Suppressor macrophage treated with lipopolysaccharide for 4 hours (primary cell): ENCODE measurements at regions not wholly inside any gene's neighbourhood (a gene's known extent, or its start where the extent isn't known, plus 50 kb on each side); places are given as distances from the start of the nearest gene placed in this dataset.
"Not testable (repeated sequence)": the region's sequence is repeated elsewhere in the genome, so short reads cannot be mapped to it uniquely, and the experiment has no call there.

Experiments
- DNase-seq: peaks from one replicate; pipeline ENCODE4 v3.0.0-alpha.2; 2020

- no peak for DNase-seq
Observed at GRCh38 chr3:87867001-87867400, 191.8 kb downstream of the CGGBP1 start.

- peak; percentile 12 for DNase-seq
Observed at GRCh38 chr3:87856126-87856525, 202.7 kb downstream of the CGGBP1 start.

- peak; percentile 3 for DNase-seq
Observed at GRCh38 chr3:87855616-87856015, 203.2 kb downstream of the CGGBP1 start.

GRCh38 chr3:87855211-87855610 is 203.6 kb downstream of the CGGBP1 start:
- no peak for DNase-seq

GRCh38 chr3:87848003-87848402 is 210.8 kb downstream of the CGGBP1 start:
- DNase-seq, result no peak

GRCh38 chr3:87837076-87837475 is 221.7 kb downstream of the CGGBP1 start:
- DNase-seq, result peak; percentile 26

GRCh38 chr3:87836026-87836425 is 222.8 kb downstream of the CGGBP1 start:
- no peak for DNase-seq

GRCh38 chr3:87835236-87835635 is 223.6 kb downstream of the CGGBP1 start:
- no peak for DNase-seq

- DNase-seq, result no peak
Observed at GRCh38 chr3:87834327-87834726, 224.5 kb downstream of the CGGBP1 start.

GRCh38 chr3:87833039-87833377 is 225.8 kb downstream of the CGGBP1 start:
- no peak for DNase-seq

GRCh38 chr3:87828046-87828445 is 230.8 kb downstream of the CGGBP1 start:
- peak; percentile 19 for DNase-seq

- no peak for DNase-seq
Observed at GRCh38 chr3:87822563-87822962, 236.2 kb downstream of the CGGBP1 start.

- not testable (repeated sequence) for DNase-seq
Observed at GRCh38 chr3:87813503-87813902, 245.3 kb downstream of the CGGBP1 start.

GRCh38 chr3:87811953-87812352 is 246.9 kb downstream of the CGGBP1 start:
- no peak for DNase-seq

GRCh38 chr3:87810452-87811016 is 248.3 kb downstream of the CGGBP1 start:
- DNase-seq, result no peak

GRCh38 chr3:87805670-87806069 is 253.1 kb downstream of the CGGBP1 start:
- no peak for DNase-seq

- no peak for DNase-seq
Observed at GRCh38 chr3:87801409-87801808, 257.4 kb downstream of the CGGBP1 start.

GRCh38 chr3:87800516-87800915 is 258.3 kb downstream of the CGGBP1 start:
- DNase-seq, result no peak

GRCh38 chr3:87798567-87798947 is 260.2 kb downstream of the CGGBP1 start:
- no peak for DNase-seq

- DNase-seq, result no peak
Observed at GRCh38 chr3:87797872-87798566, 260.8 kb downstream of the CGGBP1 start.

- DNase-seq, result no peak
Observed at GRCh38 chr3:87796843-87797185, 262.0 kb downstream of the CGGBP1 start.

- no peak for DNase-seq
Observed at GRCh38 chr3:87796137-87796842, 262.5 kb downstream of the CGGBP1 start.

GRCh38 chr3:87795701-87796100 is 263.1 kb downstream of the CGGBP1 start:
- no peak for DNase-seq

- DNase-seq, result no peak
Observed at GRCh38 chr3:87793337-87793877, 265.4 kb downstream of the CGGBP1 start.
